Panc1 (cell line): ENCODE measurements at regions not wholly inside any gene's neighbourhood (a gene's known extent, or its start where the extent isn't known, plus 50 kb on each side); places are given as distances from the start of the nearest gene placed in this dataset.

ENCODE experiments used
- ATAC-seq: fragments of 200-7000 bp; cut with Tn5 transposase; 2 replicates; pipeline ENCODE4 v1.9.1; 2020; ENCODE audit warnings: mild to moderate bottlenecking, moderate library complexity
- BruUV-seq: library from RNA; stranded (reverse); fragments of 400-500 nt; replicated peaks from 2 replicates; lab custom pipeline; 2021; lab: Mats Ljungman, UMichigan
- CTCF ChIA-PET: fragments of 300-600 bp; sonication (Branson Sonifier 250); formaldehyde crosslinking; loops from one replicate; lab custom pipeline; 2022; ENCODE audit warnings: antibody characterized with exemption; lab: Charles Lee
- POLR2A ChIA-PET: fragments of 300-600 bp; sonication (Branson Sonifier 250); formaldehyde crosslinking; loops from one replicate; lab custom pipeline; 2022; ENCODE audit warnings: antibody characterized with exemption; lab: Charles Lee
- DNase-seq: peaks from one replicate; pipeline ENCODE4 v3.0.0-alpha.2; 2010; ENCODE audit warnings: low read depth, low spot score
- H3K27ac ChIP-seq: 2 replicates; pipeline ENCODE4 v1.5.1; 2011; ENCODE audit warnings: mild to moderate bottlenecking, low read length, inconsistent platforms
- H3K27me3 ChIP-seq: fragments of 200-500 bp; sonication (Bioruptor generic); 2 replicates; pipeline ENCODE4 v1.6.0; 2014; ENCODE audit warnings: low read length, inconsistent platforms; ENCODE audit not compliant: control insufficient read depth, insufficient read depth
- H3K36me3 ChIP-seq: fragments of 200-500 bp; sonication (Bioruptor generic); 2 replicates; pipeline ENCODE4 v1.5.1; 2014; ENCODE audit warnings: inconsistent platforms, mild to moderate bottlenecking, low read length, moderate library complexity; ENCODE audit not compliant: control insufficient read depth, insufficient read depth
- H3K4me1 ChIP-seq: 2 replicates; pipeline ENCODE4 v1.5.1; 2011; ENCODE audit warnings: inconsistent platforms, mild to moderate bottlenecking, low read length, moderate library complexity; ENCODE audit not compliant: control insufficient read depth, insufficient read depth
- H3K4me3 ChIP-seq, 2 experiments: 2 replicates each; pipeline ENCODE4 v1.5.1; 2011 to 2012; ENCODE audit warnings: low read depth in 2 of 2, low read length in 2 of 2, mild to moderate bottlenecking in 2 of 2, inconsistent platforms in 1 of 2, moderate library complexity in 1 of 2
- H3K9me3 ChIP-seq: fragments of 200-500 bp; sonication (Bioruptor generic); 2 replicates; pipeline ENCODE4 v1.5.1; 2014; ENCODE audit warnings: low read depth, mild to moderate bottlenecking, inconsistent platforms, low read length, moderate library complexity; ENCODE audit not compliant: control insufficient read depth, insufficient read depth
- POLR2AphosphoS5 ChIP-seq: IDR thresholded peaks from 2 replicates; pipeline ENCODE4 v1.6.1; 2012; ENCODE audit warnings: mild to moderate bottlenecking, low read depth, low read length, moderate library complexity
- SIN3A ChIP-seq: IDR thresholded peaks from 2 replicates; pipeline ENCODE4 v1.6.1; 2012; ENCODE audit warnings: low read depth, mild to moderate bottlenecking, low read length, moderate library complexity, borderline replicate concordance; ENCODE audit not compliant: insufficient read depth
- TCF7L2 ChIP-seq: IDR thresholded peaks from 2 replicates; pipeline ENCODE4 v1.6.1; 2011; ENCODE audit warnings: mild to moderate bottlenecking, low read depth, low read length, inconsistent platforms
- in situ Hi-C: cut with HindIII; loops from 2 replicates; pipeline ENCODE4 v1.10.0; 2016; ENCODE audit warnings: low sequenced_read_pairs, low pct_unique_long_range_greater_than_20kb
- intact Hi-C: fragments of 100-400 bp; cut with micrococcal nuclease; formaldehyde crosslinking; loops from one replicate; pipeline ENCODE4 v1.10.0; 2022; ENCODE audit not compliant: unreplicated experiment
- TF ChIP-seq, protein P1 (sequence below), 2 experiments: IDR thresholded peaks; 2 replicates each; pipeline ENCODE4 v1.6.1; 2011 to 2012; ENCODE audit warnings: low read depth in 2 of 2, control low read depth in 1 of 2, low read length in 1 of 2, mild to moderate bottlenecking in 1 of 2, moderate library complexity in 1 of 2; ENCODE audit not compliant: insufficient read depth in 1 of 2
- TF ChIP-seq, protein P2 (sequence below): fragments of 450-650 bp; IDR thresholded peaks from 2 replicates; pipeline ENCODE4 v1.5.1; 2017; ENCODE audit warnings: mild to moderate bottlenecking

DNA sequence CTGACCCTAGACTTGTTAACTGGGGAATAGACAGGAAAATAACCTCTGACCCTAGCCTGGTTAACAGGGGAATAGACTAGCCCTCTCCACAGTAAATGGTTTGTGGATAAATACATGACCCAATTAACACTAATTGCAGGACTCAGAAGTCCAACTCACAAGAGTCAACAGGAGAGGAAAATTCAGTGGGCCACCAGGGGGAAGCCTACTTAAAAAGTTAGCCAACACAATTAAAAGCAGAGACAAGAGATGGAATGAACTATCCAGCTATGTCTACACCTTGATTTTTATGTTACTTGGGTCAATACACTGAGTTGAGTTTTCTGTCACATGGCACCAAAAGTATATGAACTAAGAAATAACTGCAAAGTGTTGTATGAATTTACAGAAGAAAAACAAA is 158.8 kb upstream of the SLC39A10 start:
- POLR2A ChIA-PET, result no interaction called here
- BruUV-seq, result no TSS peak
- in situ Hi-C loops, result no loop called here

DNA sequence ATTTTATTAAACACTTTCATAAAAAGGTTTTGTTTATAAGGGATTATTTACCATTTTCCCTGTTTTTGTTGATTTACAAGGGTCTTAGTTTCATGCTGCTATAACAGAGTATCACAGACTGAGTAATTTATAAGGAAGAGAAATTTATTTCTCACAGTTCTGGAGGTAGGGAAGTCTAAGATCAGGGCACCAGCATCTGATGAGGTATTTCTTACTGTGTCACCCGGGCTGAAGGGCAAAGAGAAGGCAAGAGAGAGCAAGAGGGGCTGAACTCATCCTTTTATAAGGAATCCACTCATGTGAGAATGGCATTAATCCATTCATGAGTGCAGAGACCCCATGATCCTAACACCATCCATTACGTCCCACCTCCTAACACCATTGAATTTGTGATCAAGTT is 160.0 kb upstream of the SLC39A10 start:
- Histone ChIP-seq H3K36me3 (no peaks in the 10 kb centered on the region), H3K27ac (no peak overlapping the region), H3K4me1 (no peaks in the 10 kb centered on the region), H3K4me3 (no peak overlapping the region), H3K9me3 (no peaks in the 10 kb centered on the region), H3K27me3 (no peaks in the 10 kb centered on the region)
- POLR2A ChIA-PET, result no interaction called here
- ATAC-seq (no peak), DNase-seq (no peak)
- TF ChIP-seq SIN3A, result no peak
- TF ChIP-seq TCF7L2, result no peak
- TF ChIP-seq, protein P1, sequence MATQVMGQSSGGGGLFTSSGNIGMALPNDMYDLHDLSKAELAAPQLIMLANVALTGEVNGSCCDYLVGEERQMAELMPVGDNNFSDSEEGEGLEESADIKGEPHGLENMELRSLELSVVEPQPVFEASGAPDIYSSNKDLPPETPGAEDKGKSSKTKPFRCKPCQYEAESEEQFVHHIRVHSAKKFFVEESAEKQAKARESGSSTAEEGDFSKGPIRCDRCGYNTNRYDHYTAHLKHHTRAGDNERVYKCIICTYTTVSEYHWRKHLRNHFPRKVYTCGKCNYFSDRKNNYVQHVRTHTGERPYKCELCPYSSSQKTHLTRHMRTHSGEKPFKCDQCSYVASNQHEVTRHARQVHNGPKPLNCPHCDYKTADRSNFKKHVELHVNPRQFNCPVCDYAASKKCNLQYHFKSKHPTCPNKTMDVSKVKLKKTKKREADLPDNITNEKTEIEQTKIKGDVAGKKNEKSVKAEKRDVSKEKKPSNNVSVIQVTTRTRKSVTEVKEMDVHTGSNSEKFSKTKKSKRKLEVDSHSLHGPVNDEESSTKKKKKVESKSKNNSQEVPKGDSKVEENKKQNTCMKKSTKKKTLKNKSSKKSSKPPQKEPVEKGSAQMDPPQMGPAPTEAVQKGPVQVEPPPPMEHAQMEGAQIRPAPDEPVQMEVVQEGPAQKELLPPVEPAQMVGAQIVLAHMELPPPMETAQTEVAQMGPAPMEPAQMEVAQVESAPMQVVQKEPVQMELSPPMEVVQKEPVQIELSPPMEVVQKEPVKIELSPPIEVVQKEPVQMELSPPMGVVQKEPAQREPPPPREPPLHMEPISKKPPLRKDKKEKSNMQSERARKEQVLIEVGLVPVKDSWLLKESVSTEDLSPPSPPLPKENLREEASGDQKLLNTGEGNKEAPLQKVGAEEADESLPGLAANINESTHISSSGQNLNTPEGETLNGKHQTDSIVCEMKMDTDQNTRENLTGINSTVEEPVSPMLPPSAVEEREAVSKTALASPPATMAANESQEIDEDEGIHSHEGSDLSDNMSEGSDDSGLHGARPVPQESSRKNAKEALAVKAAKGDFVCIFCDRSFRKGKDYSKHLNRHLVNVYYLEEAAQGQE (IDR thresholded peaks at IDR 0.05; ENCODE audit: insufficient read depth in 1 of 2, low read depth in 2 of 2, low read length in 1 of 2), result no peak
- TF ChIP-seq, protein P2, sequence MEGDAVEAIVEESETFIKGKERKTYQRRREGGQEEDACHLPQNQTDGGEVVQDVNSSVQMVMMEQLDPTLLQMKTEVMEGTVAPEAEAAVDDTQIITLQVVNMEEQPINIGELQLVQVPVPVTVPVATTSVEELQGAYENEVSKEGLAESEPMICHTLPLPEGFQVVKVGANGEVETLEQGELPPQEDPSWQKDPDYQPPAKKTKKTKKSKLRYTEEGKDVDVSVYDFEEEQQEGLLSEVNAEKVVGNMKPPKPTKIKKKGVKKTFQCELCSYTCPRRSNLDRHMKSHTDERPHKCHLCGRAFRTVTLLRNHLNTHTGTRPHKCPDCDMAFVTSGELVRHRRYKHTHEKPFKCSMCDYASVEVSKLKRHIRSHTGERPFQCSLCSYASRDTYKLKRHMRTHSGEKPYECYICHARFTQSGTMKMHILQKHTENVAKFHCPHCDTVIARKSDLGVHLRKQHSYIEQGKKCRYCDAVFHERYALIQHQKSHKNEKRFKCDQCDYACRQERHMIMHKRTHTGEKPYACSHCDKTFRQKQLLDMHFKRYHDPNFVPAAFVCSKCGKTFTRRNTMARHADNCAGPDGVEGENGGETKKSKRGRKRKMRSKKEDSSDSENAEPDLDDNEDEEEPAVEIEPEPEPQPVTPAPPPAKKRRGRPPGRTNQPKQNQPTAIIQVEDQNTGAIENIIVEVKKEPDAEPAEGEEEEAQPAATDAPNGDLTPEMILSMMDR, result no peak
- no peak for TF ChIP-seq POLR2AphosphoS5
- no TSS peak for BruUV-seq
- intact Hi-C loops (no loop called here), in situ Hi-C loops (no loop called here)
- CTCF ChIA-PET, result no interaction called here

More for the DNA sequence above, 158.8 kb upstream of the SLC39A10 start:
- Histone ChIP-seq H3K27ac (no peak overlapping the region), H3K36me3 (no peaks in the 10 kb centered on the region), H3K4me1 (no peaks in the 10 kb centered on the region), H3K9me3 (no peaks in the 10 kb centered on the region), H3K27me3 (no peaks in the 10 kb centered on the region), H3K4me3 (no peak overlapping the region)
- ATAC-seq (no peak), DNase-seq (no peak)
- intact Hi-C loops, result no loop called here
- TF ChIP-seq, protein P1 (IDR thresholded peaks at IDR 0.05; ENCODE audit: insufficient read depth in 1 of 2, low read depth in 2 of 2, low read length in 1 of 2), result no peak
- TF ChIP-seq, protein P2, result peak; percentile 47
- no peak for TF ChIP-seq TCF7L2
- CTCF ChIA-PET, result interaction anchor here (0.7 to 1.0 kb wide), 3 partner anchors 16 to 159 kb away, joined by 3 read pairs; partner anchors contain the start of gene SLC39A10
